H1 (cell line): ENCODE measurements at regions not wholly inside any gene's neighbourhood (a gene's known extent, or its start where the extent isn't known, plus 50 kb on each side); places are given as distances from the start of the nearest gene placed in this dataset.

ENCODE experiments used
- ATF3 ChIP-seq: IDR thresholded peaks from 2 replicates; pipeline ENCODE4 v1.6.1; 2011; ENCODE audit warnings: low read depth, mild to moderate bottlenecking, low read length; ENCODE audit not compliant: insufficient read depth
- CHD1 ChIP-seq: IDR thresholded peaks from 2 replicates; pipeline ENCODE4 v1.6.1; 2012; ENCODE audit warnings: low read depth, low read length, improper control_type of control experiment
- NRF1 ChIP-seq: IDR thresholded peaks from 2 replicates; pipeline ENCODE4 v1.6.1; 2011; ENCODE audit warnings: mild to moderate bottlenecking, low read depth, low read length, improper control_type of control experiment
- RXRA ChIP-seq: IDR thresholded peaks from 2 replicates; pipeline ENCODE4 v1.6.1; 2011; ENCODE audit warnings: low read depth, mild to moderate bottlenecking, low read length, moderate library complexity; ENCODE audit not compliant: insufficient read depth

- no peak for TF ChIP-seq ATF3
- no peak for TF ChIP-seq RXRA
- no peak for TF ChIP-seq CHD1
- no peak for TF ChIP-seq NRF1
Measured at GRCh38 chrX:27229721-27230120, 233.4 kb downstream of the PPP4R3C start (continued).
